Amniotic epithelial cell (primary cell): ENCODE measurements at regions not wholly inside any gene's neighbourhood (a gene's known extent, or its start where the extent isn't known, plus 50 kb on each side); places are given as distances from the start of the nearest gene placed in this dataset.
A peak's percentile ranks its signal among the peaks of the same experiment; 100 is the strongest.

Experiments
- DNase-seq: peaks from one replicate; pipeline ENCODE4 v3.0.0-alpha.2; 2010; ENCODE audit warnings: low read depth

GRCh38 chr11:62073061-62073460 is 50.8 kb upstream of the INCENP start:
- DNase-seq, result no peak

DNA sequence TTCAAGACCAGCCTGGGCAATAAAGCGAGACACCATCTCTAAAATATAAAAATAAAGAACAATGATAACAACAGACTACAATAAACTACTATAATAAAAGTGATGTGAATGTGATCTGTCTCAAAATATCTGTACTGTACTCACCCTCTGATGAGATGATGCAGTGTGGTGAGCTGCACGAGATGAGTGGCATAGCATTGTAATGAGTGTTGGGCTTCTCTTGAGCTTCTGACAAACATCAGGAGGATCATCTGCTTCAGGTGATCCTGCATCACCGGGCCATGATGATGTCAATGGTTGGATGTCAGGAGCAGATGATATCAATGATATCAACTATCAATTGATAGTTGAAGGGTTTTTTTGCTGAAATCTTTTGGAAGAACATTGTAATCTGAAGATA is 52.4 kb upstream of the INCENP start:
- peak; percentile 37 for DNase-seq

DNA sequence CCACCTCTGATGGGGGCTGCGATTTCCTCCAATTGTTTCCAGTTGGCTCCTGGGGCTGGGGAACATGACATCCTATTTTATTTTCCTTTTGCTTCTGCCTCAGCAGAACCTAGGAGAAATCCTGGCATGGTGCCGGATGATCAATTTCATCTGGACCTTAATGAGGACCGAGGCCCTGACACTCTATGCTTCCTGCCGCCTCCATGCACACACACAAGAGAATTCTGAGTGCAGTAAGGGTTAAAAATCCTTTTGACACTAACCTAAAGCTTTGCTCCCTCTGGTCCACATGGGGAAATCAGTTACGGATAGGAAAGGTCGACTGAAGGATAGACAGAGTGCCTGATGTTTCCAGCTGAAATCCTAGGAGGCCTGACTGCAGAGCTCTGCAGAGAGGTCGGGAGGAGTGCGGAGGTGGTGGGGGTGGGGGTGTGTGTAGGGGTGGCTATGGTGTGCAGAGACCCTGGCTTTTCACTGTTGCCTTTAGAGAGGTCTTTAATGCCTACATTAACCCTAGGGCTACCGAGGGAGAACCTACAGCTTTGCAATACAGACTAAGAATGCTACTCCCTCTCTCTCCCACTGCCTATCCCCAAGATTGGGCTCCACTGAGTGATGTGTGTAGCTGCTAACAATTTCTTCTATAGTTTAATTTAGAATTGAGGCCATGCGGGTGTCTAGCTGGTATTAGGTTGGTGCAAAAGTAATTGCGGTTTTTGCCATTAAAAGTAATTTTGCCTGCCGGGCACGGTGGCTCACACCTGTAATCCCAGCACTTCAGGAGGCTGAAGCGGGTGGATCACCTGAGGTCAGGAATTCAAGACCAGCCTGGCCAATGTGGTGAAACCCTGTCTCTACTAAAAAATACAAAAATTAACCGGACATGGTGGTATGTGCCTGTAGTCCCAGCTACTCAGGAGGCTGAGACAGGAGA is 53.6 kb upstream of the INCENP start:
- no peak for DNase-seq

DNA sequence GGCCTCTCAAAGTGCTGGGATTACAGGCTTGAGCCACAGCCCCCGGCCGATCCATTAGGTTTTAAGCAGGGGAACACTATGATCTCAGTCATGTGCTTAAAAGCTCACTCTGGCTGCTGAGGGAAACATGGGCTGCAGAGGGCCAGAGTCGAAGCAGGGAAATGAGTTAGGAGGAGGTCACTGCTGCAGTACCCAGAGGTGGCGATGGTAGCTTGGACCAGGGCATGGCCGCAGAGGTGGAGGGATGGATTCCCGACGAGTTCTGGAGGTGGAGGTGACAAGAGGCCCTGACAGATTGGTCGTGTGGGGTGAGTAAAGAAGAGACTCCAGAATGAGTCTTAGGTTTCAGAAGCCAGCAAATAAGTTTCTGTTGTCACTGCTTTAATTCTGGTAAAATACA is 54.4 kb upstream of the INCENP start:
- no peak for DNase-seq

GRCh38 chr11:62068730-62069129 is 55.1 kb upstream of the INCENP start:
- DNase-seq, result no peak

DNA sequence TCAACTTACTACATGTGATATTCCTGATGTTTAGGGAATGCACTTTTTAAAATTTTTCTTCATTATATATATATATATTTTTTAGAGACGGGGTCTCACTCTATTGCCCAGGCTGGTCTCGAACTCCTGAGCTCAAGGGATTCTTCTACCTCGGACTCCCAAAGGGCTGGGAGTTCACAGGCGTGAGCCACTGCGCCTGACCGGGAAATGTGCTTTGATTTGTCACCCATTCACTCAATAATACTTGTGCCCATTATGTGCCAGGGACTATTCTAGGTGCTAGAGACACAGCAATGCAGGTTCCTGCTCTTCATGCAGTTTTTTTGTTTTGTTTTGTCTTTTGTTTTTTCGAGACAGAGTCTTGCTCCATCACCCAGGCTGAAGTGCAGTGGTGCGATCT is 56.1 kb upstream of the INCENP start:
- no peak for DNase-seq

DNA sequence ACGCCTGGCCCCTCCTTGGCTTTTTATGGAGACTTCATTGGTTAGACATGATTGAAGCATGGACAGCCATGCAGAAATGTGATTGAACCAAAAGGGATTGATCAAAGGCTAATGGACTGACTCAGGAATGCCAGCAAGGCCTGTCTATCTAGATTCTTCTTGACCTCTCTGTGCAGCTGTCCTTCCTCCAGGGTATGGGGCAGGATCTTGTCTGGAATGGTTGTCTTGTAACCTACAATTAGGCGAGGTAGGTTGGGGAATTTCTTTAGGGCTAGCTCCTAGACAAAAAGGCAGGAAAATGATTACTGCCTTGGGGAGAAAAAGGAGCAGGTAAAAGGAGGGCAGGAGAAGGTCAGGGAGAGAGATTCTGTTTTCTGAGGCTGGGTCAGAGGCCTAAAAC is 59.6 kb upstream of the INCENP start:
- DNase-seq, result no peak

- DNase-seq, result no peak
These were observed 61.5 kb upstream of the INCENP start for GRCh38 chr11:62062223-62062861.

DNA sequence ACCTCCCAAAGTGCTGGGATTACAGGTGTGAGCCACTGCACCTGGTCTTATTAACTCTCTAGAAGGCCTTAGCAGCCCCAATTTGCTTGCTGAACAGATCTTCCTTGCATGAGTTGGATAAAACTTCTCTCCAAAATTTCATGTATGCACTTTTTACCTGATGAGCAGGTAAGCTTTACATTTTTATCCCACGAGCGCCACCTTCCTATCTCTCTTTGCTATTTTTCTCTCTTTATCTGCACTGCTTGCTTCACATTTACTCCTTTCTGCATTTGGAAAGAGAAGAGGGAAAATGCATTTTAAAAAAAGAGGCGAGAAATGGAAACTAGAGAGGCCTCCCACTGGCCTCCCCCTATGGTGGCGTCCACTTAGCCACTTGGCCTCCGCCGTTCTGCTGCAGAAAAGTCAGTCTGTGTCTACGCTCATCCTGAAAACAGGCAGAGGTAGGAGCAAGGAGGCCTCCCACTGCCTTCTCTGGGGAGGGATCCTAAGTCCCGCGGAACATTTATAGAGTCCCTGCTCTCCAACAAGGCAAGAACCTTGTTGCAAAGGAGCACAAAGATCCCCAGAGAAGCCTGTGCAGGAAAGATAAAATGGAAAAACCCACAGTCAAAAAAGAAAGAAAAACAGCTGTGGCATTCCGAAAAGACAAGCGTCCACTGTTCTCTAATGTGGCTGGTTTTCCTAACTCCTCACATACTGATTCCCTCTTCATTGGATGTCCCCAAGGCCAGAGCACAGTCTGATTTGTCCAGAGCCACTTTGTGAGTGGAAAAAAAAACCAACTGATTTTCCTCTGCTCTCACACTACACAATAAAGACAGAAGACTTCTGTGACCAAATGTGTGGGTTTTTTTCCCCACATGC is 62.2 kb upstream of the INCENP start:
- DNase-seq, result no peak

GRCh38 chr11:62057069-62057468 is 66.7 kb upstream of the INCENP start:
- DNase-seq, result no peak

- no peak for DNase-seq
These were observed 67.8 kb upstream of the INCENP start for GRCh38 chr11:62055970-62056369.

DNA sequence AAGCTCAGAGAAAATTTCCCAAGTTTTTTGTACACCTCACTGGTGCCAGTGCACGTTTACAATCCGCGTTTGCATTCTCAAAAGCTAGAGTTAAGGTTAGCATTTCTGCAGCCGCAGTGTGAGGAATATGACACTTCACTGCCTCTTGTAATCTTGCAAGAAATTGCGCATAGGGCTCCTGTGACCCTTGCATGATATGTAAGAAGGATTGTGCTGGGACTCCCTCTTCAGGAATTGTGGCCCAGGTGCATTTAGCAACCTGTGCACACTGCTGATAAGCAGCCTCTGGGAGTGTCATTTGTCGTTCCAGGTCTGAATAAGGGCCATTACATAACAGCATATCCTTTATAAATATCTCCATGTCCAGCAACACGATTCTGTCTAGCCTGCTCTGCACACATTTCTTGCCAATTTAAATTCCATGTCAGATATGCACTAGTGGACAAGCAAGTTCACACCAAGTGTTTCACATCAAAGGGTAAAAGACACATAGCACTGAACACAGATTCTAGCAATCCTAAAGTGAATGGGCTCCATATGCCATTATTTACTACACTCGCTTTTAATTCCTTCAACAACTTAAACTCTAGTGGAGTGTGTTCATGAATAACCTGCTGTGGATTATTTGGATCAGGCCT is 69.2 kb upstream of the INCENP start:
- DNase-seq, result peak; percentile 36

GRCh38 chr11:62054081-62054480 is 69.7 kb upstream of the INCENP start:
- no peak for DNase-seq

DNA sequence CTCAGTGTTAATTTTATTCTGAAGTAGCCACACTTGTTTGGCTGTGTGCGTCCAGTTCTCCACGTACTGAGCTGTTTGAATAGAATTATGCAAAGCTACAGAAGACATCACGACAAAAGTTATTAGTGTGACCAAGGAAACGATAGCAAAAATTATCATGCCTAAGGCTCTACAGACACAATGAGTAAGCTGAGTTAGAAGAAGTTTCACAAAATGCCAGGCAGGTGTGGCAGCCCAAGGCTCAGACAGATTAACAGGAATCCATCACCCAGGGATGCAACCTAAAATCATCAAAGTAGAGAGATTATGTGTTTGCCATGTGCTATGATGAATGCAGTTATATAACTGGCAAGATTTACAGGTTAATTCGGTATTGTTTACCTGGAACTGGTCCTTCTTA is 73.1 kb upstream of the INCENP start:
- no peak for DNase-seq

GRCh38 chr11:62048100-62048499 is 75.7 kb upstream of the INCENP start:
- peak; percentile 11 for DNase-seq

GRCh38 chr11:62046568-62047100 is 77.2 kb upstream of the INCENP start:
- DNase-seq, result no peak

DNA sequence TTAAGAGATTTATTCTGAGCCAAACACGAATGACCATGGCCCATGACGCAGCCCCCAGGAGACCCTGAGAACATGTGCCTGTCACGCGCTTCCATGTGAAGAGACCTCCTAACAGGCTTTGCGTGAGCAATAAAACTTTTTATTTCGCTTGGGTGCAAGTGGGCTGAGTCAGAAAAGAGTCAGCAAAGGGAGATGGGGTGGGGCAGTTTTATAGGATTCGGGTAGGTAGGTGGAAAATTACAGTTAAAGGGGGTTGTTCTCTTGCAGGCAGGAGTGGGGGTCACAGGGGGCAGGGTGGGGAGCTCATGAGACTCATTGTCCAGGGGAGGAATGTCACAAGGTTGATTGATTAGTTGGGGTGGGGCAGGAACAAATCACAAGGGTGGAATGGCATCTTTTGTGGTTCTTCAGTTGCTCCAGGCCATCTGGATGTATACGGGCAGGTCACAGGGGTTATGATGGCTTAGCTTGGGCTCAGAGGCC is 77.2 kb upstream of the FTH1 start:
- no peak for DNase-seq

DNA sequence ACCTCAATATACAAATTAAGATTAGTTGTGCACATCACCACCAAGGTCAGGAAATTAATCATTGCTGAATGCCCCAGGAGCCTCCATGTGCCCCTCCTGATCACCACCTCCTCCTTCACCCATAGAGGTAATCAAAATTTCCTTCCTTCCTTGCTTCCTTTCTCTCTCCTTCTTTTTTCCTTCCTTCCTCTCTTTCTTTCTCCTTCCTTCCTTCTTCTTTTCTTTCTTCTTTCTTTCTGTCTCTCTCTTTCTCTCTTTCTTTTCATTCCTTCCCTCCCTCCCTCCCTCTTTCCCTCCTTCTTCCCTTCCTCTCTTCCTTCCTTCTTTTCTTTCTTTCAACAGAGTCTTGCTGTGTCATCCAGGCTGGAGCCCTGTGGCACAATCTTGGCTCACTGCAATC is 67.9 kb upstream of the FTH1 start:
- no peak for DNase-seq

DNA sequence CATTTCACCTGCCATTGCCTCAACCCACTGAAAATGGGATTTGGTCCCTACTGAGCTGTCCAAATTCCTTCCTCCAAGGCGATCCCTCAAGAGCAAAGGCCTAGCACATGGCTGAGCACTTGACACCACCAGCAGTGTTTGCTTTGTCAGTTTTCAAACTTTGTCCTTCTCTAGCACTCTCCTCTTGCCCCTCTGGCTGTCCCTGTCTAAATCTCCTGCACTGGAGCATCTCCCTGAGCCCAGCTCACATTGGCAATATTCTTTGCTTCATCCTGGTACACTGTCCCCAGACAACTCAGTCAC is 66.6 kb upstream of the FTH1 start:
- DNase-seq, result no peak

DNA sequence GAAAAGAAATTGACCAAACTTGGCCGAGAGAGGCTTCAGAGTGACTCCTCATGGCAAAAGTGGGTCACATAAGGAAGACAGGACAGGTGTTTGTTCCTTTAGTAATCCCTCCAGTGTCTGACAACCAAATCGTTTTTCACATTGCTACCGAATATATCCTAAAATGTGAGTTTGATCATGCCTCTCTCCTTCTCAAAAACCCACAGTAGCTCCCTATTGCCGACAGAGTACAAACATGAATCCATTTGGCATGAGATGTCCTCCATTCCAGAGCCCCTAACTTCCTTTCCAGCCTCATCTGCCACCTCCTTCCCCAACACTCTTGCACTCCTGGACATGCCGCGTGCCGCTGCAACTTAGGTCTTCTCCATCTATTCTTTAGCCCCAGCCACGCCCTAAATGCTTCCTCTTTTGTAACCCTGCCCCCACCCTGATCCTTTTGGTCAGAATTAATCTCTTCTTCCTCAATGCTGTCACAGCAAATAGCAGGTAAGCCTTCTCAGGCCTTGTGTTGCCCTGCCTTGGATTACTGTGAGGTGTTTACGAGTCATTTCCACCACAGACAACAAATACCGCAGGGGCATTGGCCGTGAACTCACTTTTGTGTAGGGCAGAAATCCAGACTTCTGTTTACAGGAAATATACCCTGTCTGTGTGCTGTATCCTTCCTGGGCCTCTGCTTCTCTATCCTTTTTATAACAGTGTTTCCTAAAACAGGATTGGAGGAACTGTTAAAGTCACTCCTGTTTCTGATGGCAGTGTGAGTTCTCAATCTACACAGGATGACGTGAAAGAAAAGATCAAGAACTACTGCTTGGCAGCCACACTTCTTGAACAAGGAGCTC is 66.0 kb upstream of the FTH1 start:
- DNase-seq, result no peak
